HuH-7.5 (cell line): ENCODE measurements at regions not wholly inside any gene's neighbourhood (a gene's known extent, or its start where the extent isn't known, plus 50 kb on each side); places are given as distances from the start of the nearest gene placed in this dataset.
"Not testable (repeated sequence)": the region's sequence is repeated elsewhere in the genome, so short reads cannot be mapped to it uniquely, and the experiment has no call there.

Experiments
- DNase-seq: peaks from one replicate; pipeline ENCODE4 v3.0.0; 2011; ENCODE audit warnings: low spot score

- no peak for DNase-seq
Measured at GRCh38 chr10:45118929-45119328, 118.2 kb downstream of the ZNF22 start.

- DNase-seq: not testable (repeated sequence)
Measured at GRCh38 chr10:45122180-45122860, 121.6 kb downstream of the ZNF22 start.

GRCh38 chr10:45135443-45136198, 134.9 kb downstream of the ZNF22 start:
- DNase-seq: no peak

GRCh38 chr10:45136256-45136655, 135.5 kb downstream of the ZNF22 start:
- no peak for DNase-seq

GRCh38 chr10:45144326-45145070, 143.8 kb downstream of the ZNF22 start:
- no peak for DNase-seq

- DNase-seq: not testable (repeated sequence)
Measured at GRCh38 chr10:45145143-45145542, 144.4 kb downstream of the ZNF22 start.

DNA sequence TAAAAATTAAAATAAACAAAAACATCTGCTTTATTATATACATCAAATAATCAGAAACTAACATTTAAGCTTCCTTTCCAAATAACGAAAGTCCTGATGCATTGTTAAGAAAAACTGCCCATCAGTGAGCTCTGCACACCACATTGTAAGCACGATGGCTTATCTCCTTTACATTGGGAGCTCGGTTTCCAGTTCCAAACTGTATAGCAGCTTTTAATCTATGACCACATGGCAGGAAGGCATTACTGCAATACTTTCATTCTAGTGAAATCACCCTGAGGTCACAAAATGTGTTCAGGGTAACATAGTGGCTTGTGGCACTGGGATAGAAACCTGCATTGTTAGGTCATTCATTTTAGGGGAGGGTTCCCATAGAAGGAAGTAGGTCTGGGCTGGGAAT, 146.3 kb downstream of the ZNF22 start:
- no peak for DNase-seq

GRCh38 chr10:45150997-45151396, 150.3 kb downstream of the ZNF22 start:
- DNase-seq: no peak

DNA sequence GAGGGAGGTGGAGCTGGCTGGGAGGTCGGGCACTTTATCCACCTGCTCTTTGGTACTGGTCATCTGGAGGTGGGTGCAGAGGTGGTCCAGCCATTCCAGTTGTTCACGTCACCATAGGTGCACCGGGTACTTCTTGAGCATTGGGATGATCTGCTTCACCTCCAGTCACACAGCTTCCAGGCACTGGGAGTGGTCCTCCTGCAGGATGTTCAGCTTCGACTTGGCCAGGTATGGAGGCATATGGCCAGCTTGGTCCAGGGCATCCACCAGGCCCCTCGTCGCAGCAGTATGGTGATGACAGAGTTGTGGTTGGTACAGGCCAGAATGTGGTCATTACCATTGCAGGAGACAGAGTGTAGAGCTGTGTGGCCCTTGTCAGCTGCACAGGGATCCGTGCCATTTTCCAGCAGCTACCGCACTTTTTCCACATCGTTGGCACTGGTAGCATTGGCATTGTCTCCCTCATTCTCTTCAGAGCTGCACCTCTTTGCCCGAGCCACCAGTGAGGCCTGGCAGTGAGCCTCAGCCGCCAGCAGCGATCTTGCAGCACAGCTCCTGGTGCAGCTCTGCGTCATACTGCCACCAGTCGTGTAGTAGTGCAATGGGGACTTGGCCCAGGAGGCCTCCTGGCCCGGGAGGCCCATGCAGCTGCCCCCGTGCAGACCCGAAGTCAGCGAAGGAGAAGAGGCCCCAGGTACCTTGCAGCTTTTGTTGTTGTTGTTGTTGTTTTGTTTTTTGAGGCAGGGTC, 150.9 kb downstream of the ZNF22 start:
- no peak for DNase-seq

DNA sequence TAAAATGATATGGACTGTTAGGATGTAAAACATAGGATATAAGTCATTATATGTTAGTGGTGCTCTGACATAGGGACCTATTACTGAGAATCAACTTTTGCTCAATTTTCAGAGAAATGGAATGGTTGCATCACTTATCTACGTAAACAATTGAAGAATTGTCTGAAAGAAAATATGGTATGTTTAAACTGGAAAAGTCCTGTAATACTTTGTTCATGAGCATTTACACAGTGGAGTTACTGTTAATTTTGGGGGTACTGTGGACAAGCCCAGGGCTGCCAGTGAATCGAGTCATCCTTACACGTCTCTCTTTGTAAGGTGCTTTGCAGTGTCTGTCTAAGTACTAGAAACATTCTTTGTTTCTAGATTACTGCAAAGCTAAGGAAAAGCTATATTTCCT, 152.0 kb downstream of the ZNF22 start:
- DNase-seq: no peak

- no peak for DNase-seq
Measured at GRCh38 chr10:45154502-45154901, 153.8 kb downstream of the ZNF22 start.

DNA sequence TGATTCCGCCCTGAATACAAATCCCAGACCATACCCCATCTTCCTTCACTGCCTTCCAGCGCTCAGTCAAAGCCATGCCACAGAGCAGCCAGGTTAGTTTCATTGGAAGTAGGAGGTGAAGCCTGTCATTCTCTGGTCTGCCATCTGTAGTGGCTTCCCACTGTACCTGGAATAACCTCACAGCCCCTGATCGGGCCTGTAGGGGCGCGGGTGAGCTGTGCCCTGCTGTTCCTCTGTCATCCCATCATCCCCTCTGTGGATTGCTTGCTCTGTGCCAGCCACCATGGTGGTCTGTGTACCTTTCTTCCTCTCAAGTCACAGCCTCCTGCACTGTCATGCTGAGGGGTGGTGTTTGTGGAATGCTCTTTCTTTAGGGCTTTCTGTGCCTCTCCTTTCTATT, 155.1 kb downstream of the ZNF22 start:
- DNase-seq: no peak

GRCh38 chr10:45160271-45160670, 155.1 kb downstream of the OR13A1 start:
- DNase-seq: no peak

- DNase-seq: no peak
Measured at GRCh38 chr10:45163315-45163975, 152.0 kb downstream of the OR13A1 start.

DNA sequence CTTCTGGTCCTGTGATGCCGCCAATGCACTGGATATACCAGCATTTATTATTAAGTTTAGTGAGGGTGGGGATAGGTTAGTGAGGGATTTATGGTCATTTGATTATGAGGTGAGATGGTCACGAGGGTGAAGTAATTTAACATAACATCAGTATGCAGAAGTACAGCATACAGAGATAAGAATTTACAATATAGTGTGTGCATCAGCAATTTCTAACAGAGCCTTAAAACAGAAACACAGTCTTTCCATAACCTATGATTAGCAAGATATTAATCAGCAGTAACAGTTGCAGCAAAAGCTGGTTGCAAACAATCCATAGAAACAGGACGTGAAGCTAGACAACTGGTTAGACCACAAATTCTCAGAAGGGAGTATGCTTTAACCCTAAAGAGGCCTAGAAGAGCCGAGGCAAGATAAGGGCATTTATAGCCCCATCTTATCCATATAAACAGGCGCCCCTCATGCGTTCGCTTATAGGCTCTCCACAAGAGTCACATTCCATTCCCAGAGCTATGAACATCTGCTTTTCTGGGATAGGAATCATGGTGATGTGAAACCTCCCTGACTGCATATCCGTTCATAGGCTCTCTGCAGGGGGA, 139.8 kb downstream of the OR13A1 start:
- not testable (repeated sequence) for DNase-seq

DNA sequence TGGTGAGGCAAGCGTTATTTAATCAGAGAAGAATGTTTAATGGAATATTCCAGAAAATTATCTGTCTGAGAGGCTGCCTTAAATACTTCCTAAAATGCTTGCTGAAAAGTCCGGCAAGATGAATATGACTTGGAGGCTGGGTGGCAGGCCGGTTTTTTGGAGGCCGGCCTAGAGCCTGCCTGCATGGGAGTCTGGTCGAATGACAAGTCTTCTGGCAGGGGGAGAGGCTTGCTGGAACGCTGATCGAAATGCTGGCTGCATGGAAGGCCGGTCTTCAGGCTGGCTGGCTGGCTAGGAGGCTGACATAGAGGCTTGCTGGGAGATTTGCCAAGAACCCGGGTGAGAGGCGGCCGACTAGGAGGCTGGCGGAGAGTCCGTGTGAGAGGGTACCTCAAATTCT, 135.7 kb downstream of the OR13A1 start:
- DNase-seq: no peak

DNA sequence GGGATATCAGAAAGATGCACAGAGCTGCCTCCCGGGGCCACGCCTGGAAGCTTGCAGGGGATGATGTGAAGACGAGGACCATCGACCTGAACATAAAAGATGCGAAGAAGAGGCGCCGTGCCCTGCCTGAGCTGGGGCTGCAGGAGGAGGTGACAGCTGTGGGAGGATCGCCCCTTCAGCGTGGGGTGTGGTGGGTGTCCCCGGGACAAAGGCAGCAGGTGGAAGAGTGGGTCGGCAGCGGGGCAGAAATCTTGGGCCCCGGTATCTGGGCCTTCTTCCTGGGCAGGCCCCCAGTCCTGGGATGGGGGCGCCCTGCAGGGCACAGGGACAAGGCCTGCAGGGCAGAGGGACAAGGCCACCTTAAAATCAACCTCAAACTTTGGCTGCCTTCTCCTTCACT, 134.9 kb downstream of the OR13A1 start:
- no peak for DNase-seq

GRCh38 chr10:45180946-45181875, 134.2 kb downstream of the OR13A1 start:
- DNase-seq: no peak

- DNase-seq: no peak
Measured at GRCh38 chr10:45183174-45183573, 132.2 kb downstream of the OR13A1 start.

- no peak for DNase-seq
Measured at GRCh38 chr10:45197816-45198485, 117.5 kb downstream of the OR13A1 start.
